ENCODE measurements at regions not wholly inside any gene's neighbourhood (a gene's known extent, or its start where the extent isn't known, plus 50 kb on each side); places are given as distances from the start of the nearest gene placed in this dataset.

- no peak for TF ChIP-seq CTCF (IDR thresholded peaks at IDR 0.05; ENCODE audit: control insufficient read depth, insufficient read depth, low read depth, low read length, missing control alignments)
- no peak for DNase-seq (ENCODE audit: low read depth)
- H3K4me3 ChIP-seq (ENCODE audit: control insufficient read depth, low read depth, low read length) = no peak overlapping the region
These were observed 80.1 kb upstream of the KLF12 start for GRCh38 chr13:74214321-74214720.

GRCh38 chr13:74210693-74211393 lies 76.6 kb upstream of the KLF12 start:
- no peak overlapping the region for H3K4me3 ChIP-seq (ENCODE audit: control insufficient read depth, low read depth, low read length)
- DNase-seq (ENCODE audit: low read depth) = peak; percentile 98
- TF ChIP-seq CTCF (IDR thresholded peaks at IDR 0.05; ENCODE audit: control insufficient read depth, insufficient read depth, low read depth, low read length, missing control alignments) = no peak

GRCh38 chr13:74206855-74207254 lies 72.7 kb upstream of the KLF12 start:
- H3K4me3 ChIP-seq (ENCODE audit: control insufficient read depth, low read depth, low read length) = no peak overlapping the region
- no peak for TF ChIP-seq CTCF (IDR thresholded peaks at IDR 0.05; ENCODE audit: control insufficient read depth, insufficient read depth, low read depth, low read length, missing control alignments)
- DNase-seq (ENCODE audit: low read depth) = no peak

GRCh38 chr13:74206061-74206561 lies 71.9 kb upstream of the KLF12 start:
- H3K4me3 ChIP-seq (ENCODE audit: control insufficient read depth, low read depth, low read length) = no peak overlapping the region
- TF ChIP-seq CTCF (IDR thresholded peaks at IDR 0.05; ENCODE audit: control insufficient read depth, insufficient read depth, low read depth, low read length, missing control alignments) = no peak
- DNase-seq (ENCODE audit: low read depth) = peak; percentile 82

GRCh38 chr13:74205313-74205690 lies 71.1 kb upstream of the KLF12 start:
- no peak overlapping the region for H3K4me3 ChIP-seq (ENCODE audit: control insufficient read depth, low read depth, low read length)
- DNase-seq (ENCODE audit: low read depth) = no peak
- no peak for TF ChIP-seq CTCF (IDR thresholded peaks at IDR 0.05; ENCODE audit: control insufficient read depth, insufficient read depth, low read depth, low read length, missing control alignments)

- no peak for TF ChIP-seq CTCF (IDR thresholded peaks at IDR 0.05; ENCODE audit: control insufficient read depth, insufficient read depth, low read depth, low read length, missing control alignments)
- H3K4me3 ChIP-seq (ENCODE audit: control insufficient read depth, low read depth, low read length) = no peak overlapping the region
These were observed 70.6 kb upstream of the KLF12 start for GRCh38 chr13:74204602-74205312.

More at GRCh38 chr13:74204602-74205312, 70.6 kb upstream of the KLF12 start:
- peak; percentile 84 for DNase-seq (ENCODE audit: low read depth)
